ENCODE measurements at regions not wholly inside any gene's neighbourhood (a gene's known extent, or its start where the extent isn't known, plus 50 kb on each side); places are given as distances from the start of the nearest gene placed in this dataset.

DNA sequence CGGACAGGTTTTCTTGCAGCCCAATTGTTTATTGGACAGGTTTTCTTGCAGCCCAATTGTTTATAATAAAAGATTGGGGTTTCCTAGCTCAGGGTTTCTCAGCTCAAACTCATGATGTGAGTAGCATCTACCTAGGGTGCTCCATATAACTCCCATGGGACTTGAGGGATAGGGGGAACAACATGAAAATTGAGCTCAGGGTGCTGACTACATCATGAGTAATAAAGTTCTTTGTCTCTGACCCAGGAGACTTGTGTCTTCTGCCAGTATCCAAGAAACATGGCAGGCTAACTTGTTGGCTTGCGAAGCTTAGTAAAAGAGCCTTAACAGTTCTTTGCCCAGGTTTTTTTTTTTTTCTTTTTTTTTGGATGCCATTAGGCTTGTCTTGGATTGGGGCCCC lies 59.2 kb upstream of the MYCBP2 start:
- Histone ChIP-seq H2AFZ (no peak overlapping the region), H3K4me3 (no peak overlapping the region), H3K4me1 (ENCODE audit: insufficient read depth) (peaks cover 18% of the 10 kb centered on the region), H3F3A (replicated peaks; ENCODE audit: low read depth) (no peaks in the 10 kb centered on the region), H4K20me1 (replicated peaks; ENCODE audit: insufficient read depth) (no peaks in the 10 kb centered on the region), H3K36me3 (ENCODE audit: insufficient read depth) (no peaks in the 10 kb centered on the region), H3K27me3 (ENCODE audit: insufficient read depth) (no peaks in the 10 kb centered on the region), H3K27ac (ENCODE audit: low read depth) (no peak overlapping the region), H3K79me2 (replicated peaks; ENCODE audit: insufficient read depth) (no peaks in the 10 kb centered on the region), H3K4me2 (no peak overlapping the region), H3K9me2 (ENCODE audit: insufficient read depth) (no peaks in the 10 kb centered on the region)
- Mint-ChIP-seq H3K36me3 (ENCODE audit: low read depth) (peaks cover 4% of the 10 kb centered on the region; the same call in 2 of the 3 replicates), H3K9me3 (no peaks in the 10 kb centered on the region; the same call in 2 of the 3 replicates), H3K27ac (no peak overlapping the region), H3K4me3 (no peak overlapping the region), H3K27me3 (ENCODE audit: insufficient read depth, low read depth, poor library complexity) (no peaks in the 10 kb centered on the region), H3K4me1 (peaks cover 31% of the 10 kb centered on the region)
- ATAC-seq (no peak), DNase-seq (ENCODE audit: low spot score) (no peak)
- TF ChIP-seq NANOG (IDR thresholded peaks at IDR 0.05; ENCODE audit: borderline replicate concordance) (no peak), EZH2 (IDR thresholded peaks at IDR 0.05; ENCODE audit: low read depth, unreplicated experiment) (no peak)
- TF ChIP-seq, protein P1, sequence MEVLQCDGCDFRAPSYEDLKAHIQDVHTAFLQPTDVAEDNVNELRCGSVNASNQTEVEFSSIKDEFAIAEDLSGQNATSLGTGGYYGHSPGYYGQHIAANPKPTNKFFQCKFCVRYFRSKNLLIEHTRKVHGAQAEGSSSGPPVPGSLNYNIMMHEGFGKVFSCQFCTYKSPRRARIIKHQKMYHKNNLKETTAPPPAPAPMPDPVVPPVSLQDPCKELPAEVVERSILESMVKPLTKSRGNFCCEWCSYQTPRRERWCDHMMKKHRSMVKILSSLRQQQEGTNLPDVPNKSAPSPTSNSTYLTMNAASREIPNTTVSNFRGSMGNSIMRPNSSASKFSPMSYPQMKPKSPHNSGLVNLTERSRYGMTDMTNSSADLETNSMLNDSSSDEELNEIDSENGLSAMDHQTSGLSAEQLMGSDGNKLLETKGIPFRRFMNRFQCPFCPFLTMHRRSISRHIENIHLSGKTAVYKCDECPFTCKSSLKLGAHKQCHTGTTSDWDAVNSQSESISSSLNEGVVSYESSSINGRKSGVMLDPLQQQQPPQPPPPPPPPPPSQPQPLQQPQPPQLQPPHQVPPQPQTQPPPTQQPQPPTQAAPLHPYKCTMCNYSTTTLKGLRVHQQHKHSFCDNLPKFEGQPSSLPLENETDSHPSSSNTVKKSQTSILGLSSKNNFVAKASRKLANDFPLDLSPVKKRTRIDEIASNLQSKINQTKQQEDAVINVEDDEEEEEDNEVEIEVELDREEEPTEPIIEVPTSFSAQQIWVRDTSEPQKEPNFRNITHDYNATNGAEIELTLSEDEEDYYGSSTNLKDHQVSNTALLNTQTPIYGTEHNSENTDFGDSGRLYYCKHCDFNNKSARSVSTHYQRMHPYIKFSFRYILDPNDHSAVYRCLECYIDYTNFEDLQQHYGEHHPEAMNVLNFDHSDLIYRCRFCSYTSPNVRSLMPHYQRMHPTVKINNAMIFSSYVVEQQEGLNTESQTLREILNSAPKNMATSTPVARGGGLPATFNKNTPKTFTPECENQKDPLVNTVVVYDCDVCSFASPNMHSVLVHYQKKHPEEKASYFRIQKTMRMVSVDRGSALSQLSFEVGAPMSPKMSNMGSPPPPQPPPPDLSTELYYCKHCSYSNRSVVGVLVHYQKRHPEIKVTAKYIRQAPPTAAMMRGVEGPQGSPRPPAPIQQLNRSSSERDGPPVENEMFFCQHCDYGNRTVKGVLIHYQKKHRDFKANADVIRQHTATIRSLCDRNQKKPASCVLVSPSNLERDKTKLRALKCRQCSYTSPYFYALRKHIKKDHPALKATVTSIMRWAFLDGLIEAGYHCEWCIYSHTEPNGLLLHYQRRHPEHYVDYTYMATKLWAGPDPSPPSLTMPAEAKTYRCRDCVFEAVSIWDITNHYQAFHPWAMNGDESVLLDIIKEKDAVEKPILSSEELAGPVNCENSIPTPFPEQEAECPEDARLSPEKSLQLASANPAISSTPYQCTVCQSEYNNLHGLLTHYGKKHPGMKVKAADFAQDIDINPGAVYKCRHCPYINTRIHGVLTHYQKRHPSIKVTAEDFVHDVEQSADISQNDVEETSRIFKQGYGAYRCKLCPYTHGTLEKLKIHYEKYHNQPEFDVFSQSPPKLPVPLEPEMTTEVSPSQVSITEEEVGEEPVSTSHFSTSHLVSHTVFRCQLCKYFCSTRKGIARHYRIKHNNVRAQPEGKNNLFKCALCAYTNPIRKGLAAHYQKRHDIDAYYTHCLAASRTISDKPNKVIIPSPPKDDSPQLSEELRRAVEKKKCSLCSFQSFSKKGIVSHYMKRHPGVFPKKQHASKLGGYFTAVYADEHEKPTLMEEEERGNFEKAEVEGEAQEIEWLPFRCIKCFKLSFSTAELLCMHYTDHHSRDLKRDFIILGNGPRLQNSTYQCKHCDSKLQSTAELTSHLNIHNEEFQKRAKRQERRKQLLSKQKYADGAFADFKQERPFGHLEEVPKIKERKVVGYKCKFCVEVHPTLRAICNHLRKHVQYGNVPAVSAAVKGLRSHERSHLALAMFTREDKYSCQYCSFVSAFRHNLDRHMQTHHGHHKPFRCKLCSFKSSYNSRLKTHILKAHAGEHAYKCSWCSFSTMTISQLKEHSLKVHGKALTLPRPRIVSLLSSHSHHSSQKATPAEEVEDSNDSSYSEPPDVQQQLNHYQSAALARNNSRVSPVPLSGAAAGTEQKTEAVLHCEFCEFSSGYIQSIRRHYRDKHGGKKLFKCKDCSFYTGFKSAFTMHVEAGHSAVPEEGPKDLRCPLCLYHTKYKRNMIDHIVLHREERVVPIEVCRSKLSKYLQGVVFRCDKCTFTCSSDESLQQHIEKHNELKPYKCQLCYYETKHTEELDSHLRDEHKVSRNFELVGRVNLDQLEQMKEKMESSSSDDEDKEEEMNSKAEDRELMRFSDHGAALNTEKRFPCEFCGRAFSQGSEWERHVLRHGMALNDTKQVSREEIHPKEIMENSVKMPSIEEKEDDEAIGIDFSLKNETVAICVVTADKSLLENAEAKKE (CRISPR knock-in tag; IDR thresholded peaks at IDR 0.05) = no peak

- H3K4me2 ChIP-seq = no peak overlapping the region
- Mint-ChIP-seq H3K4me1 (peaks cover 34% of the 10 kb centered on the region), H3K27me3 (ENCODE audit: insufficient read depth, low read depth, poor library complexity) (no peaks in the 10 kb centered on the region), H3K9me3 (no peaks in the 10 kb centered on the region; the same call in 2 of the 3 replicates), H3K4me3 (no peak overlapping the region), H3K27ac (no peak overlapping the region), H3K36me3 (ENCODE audit: low read depth) (peaks cover 4% of the 10 kb centered on the region; the same call in 2 of the 3 replicates)
- peaks cover 18% of the 10 kb centered on the region for H3K4me1 ChIP-seq (ENCODE audit: insufficient read depth)
- H3K4me3 ChIP-seq = no peak overlapping the region
- DNase-seq (ENCODE audit: low spot score) = no peak
- TF ChIP-seq STAT1 (IDR thresholded peaks at IDR 0.05; ENCODE audit: unreplicated experiment) (no peak), ETS1 (IDR thresholded peaks at IDR 0.05) (no peak), JUNB (IDR thresholded peaks at IDR 0.05; ENCODE audit: unreplicated experiment) (no peak), NANOG (IDR thresholded peaks at IDR 0.05; ENCODE audit: borderline replicate concordance) (no peak), POLR2AphosphoS5 (IDR thresholded peaks at IDR 0.05; ENCODE audit: low read depth) (no peak), ZNF331 (CRISPR knock-in tag; IDR thresholded peaks at IDR 0.05; ENCODE audit: low read depth) (no peak)
- TF ChIP-seq, protein P2, sequence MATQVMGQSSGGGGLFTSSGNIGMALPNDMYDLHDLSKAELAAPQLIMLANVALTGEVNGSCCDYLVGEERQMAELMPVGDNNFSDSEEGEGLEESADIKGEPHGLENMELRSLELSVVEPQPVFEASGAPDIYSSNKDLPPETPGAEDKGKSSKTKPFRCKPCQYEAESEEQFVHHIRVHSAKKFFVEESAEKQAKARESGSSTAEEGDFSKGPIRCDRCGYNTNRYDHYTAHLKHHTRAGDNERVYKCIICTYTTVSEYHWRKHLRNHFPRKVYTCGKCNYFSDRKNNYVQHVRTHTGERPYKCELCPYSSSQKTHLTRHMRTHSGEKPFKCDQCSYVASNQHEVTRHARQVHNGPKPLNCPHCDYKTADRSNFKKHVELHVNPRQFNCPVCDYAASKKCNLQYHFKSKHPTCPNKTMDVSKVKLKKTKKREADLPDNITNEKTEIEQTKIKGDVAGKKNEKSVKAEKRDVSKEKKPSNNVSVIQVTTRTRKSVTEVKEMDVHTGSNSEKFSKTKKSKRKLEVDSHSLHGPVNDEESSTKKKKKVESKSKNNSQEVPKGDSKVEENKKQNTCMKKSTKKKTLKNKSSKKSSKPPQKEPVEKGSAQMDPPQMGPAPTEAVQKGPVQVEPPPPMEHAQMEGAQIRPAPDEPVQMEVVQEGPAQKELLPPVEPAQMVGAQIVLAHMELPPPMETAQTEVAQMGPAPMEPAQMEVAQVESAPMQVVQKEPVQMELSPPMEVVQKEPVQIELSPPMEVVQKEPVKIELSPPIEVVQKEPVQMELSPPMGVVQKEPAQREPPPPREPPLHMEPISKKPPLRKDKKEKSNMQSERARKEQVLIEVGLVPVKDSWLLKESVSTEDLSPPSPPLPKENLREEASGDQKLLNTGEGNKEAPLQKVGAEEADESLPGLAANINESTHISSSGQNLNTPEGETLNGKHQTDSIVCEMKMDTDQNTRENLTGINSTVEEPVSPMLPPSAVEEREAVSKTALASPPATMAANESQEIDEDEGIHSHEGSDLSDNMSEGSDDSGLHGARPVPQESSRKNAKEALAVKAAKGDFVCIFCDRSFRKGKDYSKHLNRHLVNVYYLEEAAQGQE (IDR thresholded peaks at IDR 0.05; ENCODE audit: unreplicated experiment) = no peak
- no peak overlapping the region for H3K27ac ChIP-seq (ENCODE audit: low read depth)
- no peaks in the 10 kb centered on the region for H3K9me2 ChIP-seq (ENCODE audit: insufficient read depth)
- H4K20me1 ChIP-seq (replicated peaks; ENCODE audit: insufficient read depth) = no peaks in the 10 kb centered on the region
- no peaks in the 10 kb centered on the region for H3K79me2 ChIP-seq (replicated peaks; ENCODE audit: insufficient read depth)
- H3K36me3 ChIP-seq (ENCODE audit: insufficient read depth) = no peaks in the 10 kb centered on the region
- no peak overlapping the region for H2AFZ ChIP-seq
- H3F3A ChIP-seq (replicated peaks; ENCODE audit: low read depth) = no peaks in the 10 kb centered on the region
- H3K27me3 ChIP-seq (ENCODE audit: insufficient read depth) = no peaks in the 10 kb centered on the region
- no peak for ATAC-seq
These were observed 58.1 kb upstream of the MYCBP2 start for GRCh38 chr13:77384999-77385398.
